ENCODE measurements at regions not wholly inside any gene's neighbourhood (a gene's known extent, or its start where the extent isn't known, plus 50 kb on each side); places are given as distances from the start of the nearest gene placed in this dataset.

DNA sequence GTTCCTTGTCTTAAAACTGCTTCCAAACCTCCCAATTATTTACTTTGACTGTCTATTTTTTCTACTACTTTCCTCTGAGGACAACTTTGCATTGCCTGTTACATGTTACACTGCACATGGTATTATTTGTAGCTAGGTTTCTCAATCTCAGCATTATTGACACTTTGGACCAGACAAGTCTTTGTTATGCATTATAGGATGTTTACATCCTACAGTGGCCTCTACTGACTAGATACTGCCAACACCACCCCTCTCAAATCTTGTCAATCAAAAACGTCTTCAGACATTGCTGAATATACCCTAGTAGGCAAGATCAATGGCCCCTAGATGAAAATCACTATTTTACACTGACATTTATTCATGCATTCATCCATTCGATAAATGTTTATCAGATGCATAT is 129.6 kb upstream of the DNAJC10 start:
- H3K4me3 ChIP-seq (replicated peaks; ENCODE audit: low read depth, low read length), result no peak overlapping the region
- no peaks in the 10 kb centered on the region for H3K27me3 ChIP-seq (replicated peaks; ENCODE audit: control insufficient read depth, insufficient read depth, low read length)
- TF ChIP-seq, protein P1, sequence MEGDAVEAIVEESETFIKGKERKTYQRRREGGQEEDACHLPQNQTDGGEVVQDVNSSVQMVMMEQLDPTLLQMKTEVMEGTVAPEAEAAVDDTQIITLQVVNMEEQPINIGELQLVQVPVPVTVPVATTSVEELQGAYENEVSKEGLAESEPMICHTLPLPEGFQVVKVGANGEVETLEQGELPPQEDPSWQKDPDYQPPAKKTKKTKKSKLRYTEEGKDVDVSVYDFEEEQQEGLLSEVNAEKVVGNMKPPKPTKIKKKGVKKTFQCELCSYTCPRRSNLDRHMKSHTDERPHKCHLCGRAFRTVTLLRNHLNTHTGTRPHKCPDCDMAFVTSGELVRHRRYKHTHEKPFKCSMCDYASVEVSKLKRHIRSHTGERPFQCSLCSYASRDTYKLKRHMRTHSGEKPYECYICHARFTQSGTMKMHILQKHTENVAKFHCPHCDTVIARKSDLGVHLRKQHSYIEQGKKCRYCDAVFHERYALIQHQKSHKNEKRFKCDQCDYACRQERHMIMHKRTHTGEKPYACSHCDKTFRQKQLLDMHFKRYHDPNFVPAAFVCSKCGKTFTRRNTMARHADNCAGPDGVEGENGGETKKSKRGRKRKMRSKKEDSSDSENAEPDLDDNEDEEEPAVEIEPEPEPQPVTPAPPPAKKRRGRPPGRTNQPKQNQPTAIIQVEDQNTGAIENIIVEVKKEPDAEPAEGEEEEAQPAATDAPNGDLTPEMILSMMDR (IDR thresholded peaks at IDR 0.05; ENCODE audit: insufficient read depth, low read length, poor library complexity, severe bottlenecking), result peak; percentile 39
- no peak for DNase-seq (ENCODE audit: extremely low read depth, insufficient read length)
- no peaks in the 10 kb centered on the region for H3K36me3 ChIP-seq (ENCODE audit: control insufficient read depth, insufficient read depth, low read length)

DNA sequence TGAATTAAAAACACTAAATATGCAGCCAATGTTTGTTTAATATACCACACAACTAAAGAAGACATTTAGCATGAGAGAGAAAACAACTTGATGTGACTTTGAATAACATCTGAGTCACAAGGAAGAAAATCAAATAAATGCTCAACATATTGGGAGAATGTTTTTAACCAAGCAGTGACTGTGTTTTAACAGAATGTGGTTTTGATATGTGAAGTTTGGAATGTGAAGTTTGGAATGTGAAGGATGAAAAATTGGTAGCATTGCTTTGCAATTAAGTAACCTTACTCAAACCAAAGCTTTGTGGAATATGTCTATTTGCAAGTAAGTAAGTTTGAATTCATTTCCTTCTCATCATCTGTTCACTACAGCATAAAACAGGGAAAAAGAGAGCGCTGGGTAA is 128.2 kb upstream of the DNAJC10 start:
- Histone ChIP-seq H3K27me3 (replicated peaks; ENCODE audit: control insufficient read depth, insufficient read depth, low read length) (no peaks in the 10 kb centered on the region), H3K36me3 (ENCODE audit: control insufficient read depth, insufficient read depth, low read length) (no peaks in the 10 kb centered on the region), H3K4me3 (replicated peaks; ENCODE audit: low read depth, low read length) (no peak overlapping the region)
- no peak for DNase-seq (ENCODE audit: extremely low read depth, insufficient read length)
- TF ChIP-seq, protein P1 (IDR thresholded peaks at IDR 0.05; ENCODE audit: insufficient read depth, low read length, poor library complexity, severe bottlenecking), result no peak

DNA sequence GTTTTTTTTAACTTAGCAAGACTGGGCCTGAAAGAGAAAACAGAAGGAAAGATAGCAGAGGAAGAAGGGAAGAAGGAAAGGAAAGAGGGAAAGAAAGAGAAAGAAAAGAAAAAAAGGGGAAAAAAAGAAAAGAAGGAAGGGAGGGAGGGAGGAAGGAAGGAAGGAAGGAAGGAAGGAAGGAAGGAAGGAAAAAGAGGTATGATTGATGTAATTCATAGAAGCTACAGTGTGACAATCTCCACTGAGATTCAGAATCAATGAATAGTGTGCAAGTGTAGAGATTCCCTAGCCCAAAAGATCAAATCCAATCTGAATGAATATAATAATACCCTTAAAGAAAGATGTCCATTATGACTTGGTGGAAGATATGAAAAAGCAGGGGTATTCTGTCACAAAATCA is 126.9 kb upstream of the DNAJC10 start:
- H3K27me3 ChIP-seq (replicated peaks; ENCODE audit: control insufficient read depth, insufficient read depth, low read length), result no peaks in the 10 kb centered on the region
- no peak for DNase-seq (ENCODE audit: extremely low read depth, insufficient read length)
- H3K36me3 ChIP-seq (ENCODE audit: control insufficient read depth, insufficient read depth, low read length), result no peaks in the 10 kb centered on the region
- H3K4me3 ChIP-seq (replicated peaks; ENCODE audit: low read depth, low read length), result no peak overlapping the region
- TF ChIP-seq, protein P1 (IDR thresholded peaks at IDR 0.05; ENCODE audit: insufficient read depth, low read length, poor library complexity, severe bottlenecking), result no peak

DNA sequence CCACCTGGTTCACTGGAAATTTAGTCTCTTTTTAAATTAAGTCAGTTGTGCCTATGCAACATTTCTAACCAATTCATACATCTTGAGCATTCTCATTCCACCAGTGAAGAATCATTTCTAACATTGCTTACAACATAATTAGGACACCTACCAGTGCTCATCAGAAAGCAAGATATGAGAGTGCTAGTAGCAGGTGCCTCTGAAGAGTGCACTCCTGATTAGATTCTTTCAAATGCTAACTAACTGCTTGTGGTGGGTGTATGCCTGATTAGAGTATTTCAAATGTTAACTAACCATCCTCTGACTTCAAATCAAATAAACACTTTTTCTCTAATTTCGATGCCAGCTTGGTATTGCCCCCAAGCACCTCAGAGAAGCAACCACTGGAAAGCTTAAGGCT is 124.3 kb upstream of the DNAJC10 start:
- no peaks in the 10 kb centered on the region for H3K36me3 ChIP-seq (ENCODE audit: control insufficient read depth, insufficient read depth, low read length)
- H3K4me3 ChIP-seq (replicated peaks; ENCODE audit: low read depth, low read length), result no peak overlapping the region
- no peak for DNase-seq (ENCODE audit: extremely low read depth, insufficient read length)
- H3K27me3 ChIP-seq (replicated peaks; ENCODE audit: control insufficient read depth, insufficient read depth, low read length), result no peaks in the 10 kb centered on the region
- TF ChIP-seq, protein P1 (IDR thresholded peaks at IDR 0.05; ENCODE audit: insufficient read depth, low read length, poor library complexity, severe bottlenecking), result no peak

DNA sequence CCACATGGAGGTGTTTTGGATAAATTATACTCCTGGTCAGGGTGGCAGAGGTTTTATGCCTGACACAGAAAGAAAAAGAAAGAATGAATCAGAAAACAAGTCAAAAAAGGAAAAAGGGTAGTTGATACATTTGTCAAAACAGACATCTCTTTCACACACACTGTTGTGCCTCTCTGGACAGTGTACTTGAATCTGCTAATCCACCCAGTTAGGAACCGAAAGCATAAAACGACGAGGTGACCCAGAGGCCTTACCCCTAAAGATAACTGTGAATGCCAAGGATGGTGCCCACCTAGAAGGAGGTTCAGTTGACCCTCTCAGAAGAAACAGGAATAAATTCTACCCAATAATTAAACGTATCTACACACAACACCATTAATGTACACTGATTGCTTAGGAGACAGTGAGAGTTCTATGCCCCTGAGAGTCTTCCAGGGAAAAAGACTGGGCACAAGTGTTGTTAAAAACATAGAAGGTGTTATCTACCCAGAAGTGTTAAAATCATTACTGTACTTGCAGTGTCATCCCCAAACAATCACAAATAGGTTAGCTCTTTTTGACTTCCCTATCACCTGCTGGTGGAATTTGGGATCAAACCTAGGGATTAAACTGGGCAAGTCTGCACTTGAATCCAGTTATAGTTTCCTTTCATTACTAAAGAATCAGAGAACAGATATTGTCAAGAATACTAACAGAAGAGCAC is 123.2 kb upstream of the DNAJC10 start:
- H3K27me3 ChIP-seq (replicated peaks; ENCODE audit: control insufficient read depth, insufficient read depth, low read length), result no peaks in the 10 kb centered on the region
- no peak overlapping the region for H3K4me3 ChIP-seq (replicated peaks; ENCODE audit: low read depth, low read length)
- no peaks in the 10 kb centered on the region for H3K36me3 ChIP-seq (ENCODE audit: control insufficient read depth, insufficient read depth, low read length)
- TF ChIP-seq, protein P1 (IDR thresholded peaks at IDR 0.05; ENCODE audit: insufficient read depth, low read length, poor library complexity, severe bottlenecking), result no peak
- no peak for DNase-seq (ENCODE audit: extremely low read depth, insufficient read length)
